NK-92 treated with Interleukin-12 subunit alpha and Interleukin-12 subunit beta, amount 100 ng/mL, for 24 hours (cell line): ENCODE measurements at regions not wholly inside any gene's neighbourhood (a gene's known extent, or its start where the extent isn't known, plus 50 kb on each side); places are given as distances from the start of the nearest gene placed in this dataset.

ENCODE experiments used
- DNase-seq: peaks from one replicate; lab custom pipeline; 2025; lab: John Stamatoyannopoulos, UW

DNA sequence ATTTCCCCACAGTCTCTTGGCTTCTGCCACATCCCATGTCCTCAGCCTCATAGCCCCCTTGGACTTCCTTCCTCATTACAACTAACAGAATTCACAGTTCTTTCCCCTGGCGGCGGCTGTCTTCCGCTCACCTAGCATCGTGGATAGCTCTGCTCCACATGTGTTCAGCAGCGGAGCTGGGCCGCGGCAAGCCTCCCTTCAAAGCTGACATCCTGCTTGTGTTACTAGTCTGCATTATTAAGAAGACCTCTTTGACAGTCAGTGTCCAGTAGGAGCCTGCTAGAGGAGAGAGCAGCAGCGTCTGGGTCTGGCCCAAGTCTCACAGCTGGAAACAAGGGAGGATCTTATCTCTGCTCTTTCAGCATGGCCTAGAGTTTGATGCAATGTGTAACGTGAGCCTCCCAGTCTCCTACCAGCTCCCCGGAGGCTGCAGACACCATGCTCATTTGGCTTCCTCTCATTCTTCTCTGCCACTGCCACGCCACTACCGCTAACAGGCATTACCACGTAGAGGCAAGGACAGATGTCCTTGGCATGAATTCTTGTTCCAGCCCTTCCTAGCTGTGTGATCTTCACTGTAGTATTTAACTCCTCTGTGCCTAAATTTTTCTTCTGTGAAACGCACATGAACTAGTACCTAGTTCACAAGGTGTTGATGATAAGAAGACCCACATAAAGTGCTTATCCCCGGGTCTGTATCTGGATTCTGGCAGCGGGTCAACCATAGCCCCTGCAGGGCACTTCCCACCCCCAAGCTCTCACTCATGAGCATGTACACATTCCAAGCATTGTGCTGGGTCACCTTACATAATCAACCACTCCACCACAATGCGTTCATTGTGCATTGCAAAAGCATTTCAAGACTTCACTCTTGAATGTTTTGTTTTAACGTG, 107.1 kb upstream of the BACH2 start:
- DNase-seq: no peak

DNA sequence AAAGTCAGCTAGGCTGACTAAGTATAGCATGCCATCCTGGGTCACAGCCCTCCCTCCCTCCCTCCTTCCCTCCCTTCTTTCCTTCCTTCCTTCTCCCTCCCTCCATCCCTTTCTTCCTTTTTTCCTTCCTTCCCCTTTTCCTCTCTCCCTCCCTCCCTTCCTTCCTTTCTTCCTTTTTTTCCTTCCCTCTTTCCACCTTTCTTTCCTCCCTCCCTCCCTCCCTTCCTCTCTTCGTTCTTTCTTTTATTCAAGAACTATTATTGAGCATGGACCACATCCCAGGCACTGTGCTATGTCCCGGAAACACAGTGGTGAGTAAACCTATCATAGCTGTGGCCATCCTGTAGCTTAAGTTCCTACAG, 106.2 kb upstream of the BACH2 start:
- no peak for DNase-seq

DNA sequence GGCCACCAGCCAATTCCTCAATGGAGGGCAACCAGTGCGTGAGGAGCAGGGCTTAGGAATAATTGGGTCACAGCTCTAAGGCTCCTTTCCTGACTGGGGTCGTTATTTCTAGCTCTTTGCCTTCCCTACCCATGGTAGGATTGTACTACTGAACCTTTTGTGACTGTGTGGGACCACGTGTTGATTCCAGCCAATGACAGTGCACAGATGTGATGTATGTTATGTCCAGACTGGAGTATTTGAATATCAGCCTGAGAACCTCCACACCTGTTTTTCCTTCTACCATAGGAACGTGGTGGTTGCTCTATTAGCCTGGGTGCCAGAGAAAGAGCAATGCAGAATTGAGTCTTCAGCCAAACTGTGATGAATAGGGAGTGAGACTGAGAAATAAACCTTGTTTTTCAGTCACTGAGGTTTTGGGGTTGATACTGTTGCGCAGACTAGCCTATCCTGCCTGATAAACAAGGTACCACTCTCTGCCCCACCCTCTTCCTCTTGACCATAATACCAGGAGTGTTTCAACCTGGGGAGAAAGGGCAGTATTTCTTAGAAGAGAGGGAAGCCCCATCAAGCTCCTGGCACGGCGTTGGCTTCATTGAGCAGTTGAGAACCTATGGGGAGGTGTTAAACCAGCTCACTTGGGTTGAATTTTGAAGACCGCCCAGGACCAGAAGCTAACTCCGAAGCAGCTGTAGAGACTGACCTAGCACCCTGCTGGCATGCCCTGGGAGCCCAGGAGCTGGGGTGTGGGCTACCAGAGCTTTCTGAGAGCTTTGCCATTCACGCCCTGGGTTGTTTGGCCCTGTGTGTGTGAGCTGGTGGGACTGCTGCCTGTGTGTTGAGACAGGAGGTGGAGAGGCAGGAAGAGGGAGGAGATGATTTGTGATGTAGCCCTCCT, 105.5 kb upstream of the BACH2 start:
- DNase-seq: peak; percentile 48

DNA sequence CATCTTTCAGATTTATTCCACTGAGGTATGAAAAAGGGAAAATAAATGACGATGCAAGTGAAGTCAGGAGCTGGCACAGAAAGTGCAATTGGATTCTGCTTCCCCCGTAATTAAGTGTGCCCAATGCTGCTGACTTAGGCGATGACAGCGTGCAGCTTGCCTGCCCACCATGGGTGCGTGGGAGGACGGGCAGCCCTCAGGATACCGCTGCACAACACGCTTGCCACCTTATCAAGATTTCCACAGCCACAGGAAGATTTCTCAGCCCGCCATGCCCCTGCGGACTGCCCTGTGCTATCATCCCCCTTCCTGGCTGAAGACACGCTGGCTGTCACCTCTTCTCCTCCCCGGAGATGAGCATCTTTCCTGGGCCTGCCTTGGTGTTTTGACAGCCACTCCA, 103.3 kb upstream of the BACH2 start:
- no peak for DNase-seq

DNA sequence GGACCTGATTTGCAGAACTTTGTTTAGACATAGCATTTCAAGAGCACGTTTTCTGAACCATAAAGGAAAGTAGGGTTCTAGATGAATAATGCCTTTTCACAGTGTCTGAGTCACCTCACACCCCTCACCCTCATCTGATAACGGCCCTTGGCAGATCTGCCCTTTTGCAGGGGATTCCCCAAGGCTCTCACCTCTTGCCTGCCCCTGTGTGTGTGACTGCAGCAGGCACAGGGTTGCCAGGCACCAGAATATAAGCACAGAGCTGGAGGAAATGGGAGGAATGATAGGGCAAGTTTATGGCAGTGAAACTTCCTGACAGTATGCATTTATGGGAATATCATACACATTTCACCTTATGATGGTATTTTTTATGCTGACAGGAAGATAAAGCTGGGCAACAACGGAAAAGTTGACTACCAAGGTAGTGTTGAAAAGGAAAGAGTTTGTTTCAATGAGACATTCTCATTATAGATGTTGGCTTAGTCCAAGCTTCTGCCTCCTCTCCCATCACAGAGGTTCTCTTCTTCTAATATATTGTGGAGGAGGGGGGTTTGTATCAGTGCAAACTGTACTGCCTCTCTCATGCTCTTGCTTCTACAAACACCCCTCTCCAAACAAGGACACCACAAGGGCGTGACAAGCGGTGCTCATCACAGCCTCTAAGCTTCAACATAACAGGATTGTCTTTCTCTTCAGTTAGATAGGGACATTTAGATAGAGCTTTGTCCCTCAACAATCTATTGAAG, 101.5 kb upstream of the BACH2 start:
- DNase-seq: peak; percentile 89

DNA sequence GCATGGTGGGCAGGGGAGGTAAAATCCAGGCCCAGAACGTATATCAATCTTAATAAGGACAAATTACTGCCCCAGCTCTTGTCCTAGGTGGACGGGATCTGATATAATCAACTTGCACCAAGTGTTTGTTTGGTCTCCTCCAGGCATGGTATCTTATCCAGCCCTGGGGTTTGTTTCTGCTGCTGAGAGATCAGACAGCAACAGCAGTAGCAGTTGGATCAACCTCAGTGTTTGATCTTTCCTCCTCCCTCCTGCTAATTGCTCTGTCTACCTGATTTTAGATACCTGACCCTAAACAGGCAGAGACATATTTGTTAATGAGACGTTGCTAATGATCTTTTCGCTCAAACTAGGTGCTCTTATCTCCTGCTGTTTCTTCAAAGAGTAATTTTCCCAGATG, 100.4 kb upstream of the BACH2 start:
- no peak for DNase-seq

DNA sequence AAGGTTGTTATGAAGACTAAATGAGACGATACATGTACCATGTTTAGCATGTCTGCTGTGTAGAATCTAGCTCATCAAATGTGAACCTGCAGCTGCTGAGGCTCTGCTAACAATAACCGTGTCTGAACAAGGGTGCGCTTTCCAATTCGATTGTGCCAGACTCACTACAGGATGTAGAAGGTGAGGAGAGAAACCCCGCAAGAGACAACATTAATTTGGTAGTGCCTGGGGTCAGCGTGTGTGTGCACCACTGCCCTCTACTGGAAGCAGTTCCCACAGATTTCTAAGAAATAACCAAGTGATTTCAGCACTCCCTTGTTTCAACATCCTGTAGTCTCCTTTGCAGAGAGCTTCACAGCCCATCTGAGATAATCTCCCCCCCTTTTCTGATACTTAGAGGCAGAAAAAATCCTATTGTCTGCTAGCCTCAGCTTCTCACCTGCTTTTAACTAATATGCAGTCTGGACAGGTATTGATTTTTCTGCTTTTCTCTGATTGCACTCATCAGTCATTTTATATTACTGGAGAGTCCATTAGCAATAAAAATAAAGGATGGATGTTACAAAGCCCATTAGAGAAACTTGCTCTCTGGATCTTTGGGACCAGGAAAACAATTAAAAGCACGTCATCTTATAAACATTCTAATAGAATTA, 96.7 kb upstream of the BACH2 start:
- peak; percentile 49 for DNase-seq

DNA sequence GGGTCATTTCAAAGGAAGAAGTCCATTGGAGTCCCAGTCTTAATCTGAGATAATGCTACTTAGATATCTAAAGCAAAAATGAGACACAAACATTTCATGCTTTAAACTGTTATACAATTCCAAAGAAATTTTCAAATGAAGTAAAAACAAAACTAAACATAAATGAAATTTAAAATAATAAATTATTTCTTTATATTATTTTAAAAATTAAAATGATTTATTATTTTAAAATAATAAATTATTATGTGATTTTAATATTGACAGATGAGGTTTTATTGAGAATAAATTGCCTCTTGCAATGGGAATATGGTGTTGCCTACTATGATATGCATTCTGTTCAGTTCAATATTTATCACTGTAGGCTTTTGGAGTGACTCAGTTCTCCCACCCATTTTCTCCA, 93.7 kb upstream of the BACH2 start:
- no peak for DNase-seq

DNA sequence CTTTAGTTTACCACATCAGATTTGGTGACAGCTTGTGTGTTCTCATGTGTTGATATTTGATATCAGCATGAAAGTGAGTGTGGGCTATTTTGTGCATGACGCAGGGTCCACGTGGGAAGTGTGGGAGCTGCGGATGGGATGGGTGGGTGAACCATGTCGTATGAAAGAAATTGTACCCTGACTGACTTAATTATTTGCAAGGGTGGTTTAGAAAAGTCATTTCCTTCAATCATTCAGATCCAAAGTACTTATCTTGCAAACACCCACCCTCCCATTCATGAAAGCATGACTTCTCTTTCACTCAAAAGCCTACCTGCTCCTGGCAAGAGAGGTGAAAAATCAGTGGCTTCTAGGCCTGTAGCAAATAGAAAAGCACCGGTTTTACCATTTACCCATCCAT, 91.8 kb upstream of the BACH2 start:
- no peak for DNase-seq

DNA sequence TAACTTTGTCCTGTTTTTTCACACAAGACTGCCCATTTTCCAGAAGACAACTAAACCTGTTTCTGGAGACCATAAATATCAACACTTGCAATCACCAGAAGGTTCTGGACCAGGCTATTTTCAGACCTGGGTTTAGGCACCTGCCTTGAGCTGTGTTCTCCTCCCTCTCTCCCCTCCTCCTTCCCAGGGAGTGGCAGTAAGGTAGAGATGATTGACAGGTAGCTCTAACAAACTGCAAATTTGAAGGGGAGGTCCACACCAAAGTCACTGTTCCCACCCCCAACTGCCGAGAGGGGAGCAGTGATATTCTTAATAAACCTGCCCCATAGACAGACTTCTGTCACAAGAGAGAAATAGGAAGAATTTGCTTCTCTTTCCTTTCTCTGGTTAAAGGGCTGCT, 91.2 kb upstream of the BACH2 start:
- no peak for DNase-seq

DNA sequence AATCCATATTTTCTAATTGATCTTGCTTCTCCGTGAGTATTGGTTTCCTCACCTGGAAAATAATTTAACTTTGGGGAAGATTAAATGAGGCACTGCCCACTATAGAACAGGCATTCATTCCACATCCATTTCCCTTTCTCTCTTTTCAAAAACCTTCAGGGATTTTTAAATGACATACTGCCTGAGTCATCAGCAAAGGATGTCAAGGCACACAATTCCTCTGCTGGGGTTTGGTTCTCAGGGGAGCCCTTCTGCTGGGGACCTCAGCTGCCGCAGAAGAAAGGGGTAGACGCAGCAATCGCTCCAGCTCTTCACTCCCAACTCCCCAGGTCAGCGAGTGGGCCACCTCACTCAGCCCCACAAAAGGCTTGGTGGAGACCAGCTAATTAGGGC, 90.7 kb upstream of the BACH2 start:
- DNase-seq: no peak

DNA sequence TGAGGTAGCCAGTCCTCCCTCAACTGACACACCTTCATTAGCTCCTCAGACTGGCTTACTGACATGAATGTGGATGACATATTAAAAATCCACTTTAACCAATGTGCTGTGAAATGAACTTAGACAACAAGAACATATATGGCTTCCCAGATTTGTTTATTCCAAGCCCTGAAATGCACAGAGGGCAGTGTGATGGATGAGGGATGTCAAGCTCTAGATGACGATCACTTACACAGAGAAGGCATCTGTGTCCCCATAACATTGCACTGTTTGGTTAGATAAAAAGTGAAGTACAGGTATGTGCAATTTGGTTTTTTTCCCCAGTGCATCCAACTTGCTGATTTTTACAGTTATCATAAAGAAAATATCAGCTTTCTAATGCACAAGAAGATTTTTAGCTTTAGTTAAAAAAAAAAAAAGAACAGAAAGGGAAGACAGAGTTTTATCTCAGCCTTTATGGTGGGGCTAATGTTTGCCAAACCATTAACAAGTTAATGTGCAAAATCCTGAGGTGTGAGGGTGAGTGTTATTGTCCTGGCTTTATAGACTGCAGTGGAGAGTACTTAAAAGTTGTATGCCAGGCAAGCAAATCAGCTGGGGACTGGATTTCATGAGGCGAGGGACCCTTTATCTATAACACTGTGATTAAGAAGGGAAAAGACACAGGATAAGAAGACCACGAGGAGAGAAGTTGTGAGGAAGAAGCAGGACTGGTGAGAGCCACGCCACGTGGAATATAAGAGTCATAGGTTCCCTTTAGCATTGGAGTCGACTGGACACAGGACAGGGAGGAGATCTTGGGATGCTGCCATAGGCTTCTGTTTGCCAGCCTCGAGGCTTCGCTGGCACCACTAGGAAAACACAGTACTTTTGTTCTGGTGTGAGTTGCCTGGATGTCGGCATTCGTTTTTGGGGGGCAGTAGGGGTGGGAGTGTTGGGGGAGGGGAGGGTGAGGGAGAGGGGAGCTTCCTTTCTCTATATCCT, 90.0 kb upstream of the BACH2 start:
- DNase-seq: no peak

DNA sequence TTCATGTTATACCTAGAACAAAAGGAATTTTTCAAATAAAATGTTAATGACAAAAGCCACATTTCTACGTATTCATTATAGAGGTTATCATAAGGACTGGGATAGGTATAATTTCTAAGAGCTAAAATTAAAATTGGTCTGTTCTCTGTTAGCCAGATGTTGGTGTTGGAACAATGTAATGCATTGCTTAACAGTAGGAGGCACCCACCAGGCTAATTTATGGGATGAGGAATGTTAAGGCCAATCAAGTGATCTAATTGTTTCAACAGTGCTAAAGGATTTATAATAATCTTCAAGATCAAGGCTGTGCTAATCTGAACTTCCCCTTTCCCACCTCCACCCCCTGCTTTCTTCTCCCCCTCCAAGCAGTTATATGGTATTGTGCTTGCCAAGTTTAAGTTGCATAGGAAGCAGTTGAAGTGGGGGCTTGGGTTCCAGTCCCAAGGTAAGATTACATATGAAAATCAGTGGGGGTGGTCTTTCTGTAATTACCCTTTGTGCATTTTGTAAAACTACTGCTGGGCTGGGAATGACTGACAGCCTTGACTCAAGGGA, 89.2 kb upstream of the BACH2 start:
- no peak for DNase-seq

DNA sequence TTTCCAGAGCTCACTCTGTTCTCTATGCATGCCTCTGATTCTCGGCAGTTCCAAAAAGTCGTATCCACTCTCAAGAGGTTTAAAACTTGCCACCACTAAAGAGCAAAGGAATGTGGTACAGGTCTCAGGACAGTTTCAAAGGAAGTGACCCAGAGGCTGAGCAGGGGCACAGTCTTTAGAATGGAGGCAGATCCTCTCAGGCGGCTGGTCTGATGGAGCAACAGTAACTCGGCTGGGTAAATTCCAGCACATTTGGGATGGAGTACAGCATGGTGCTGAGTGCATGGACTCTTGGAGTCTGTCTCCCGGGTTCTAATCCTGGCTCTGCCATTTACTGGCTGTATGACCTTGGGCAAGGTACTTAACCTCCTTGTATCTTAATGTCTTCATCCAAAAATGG, 88.1 kb upstream of the BACH2 start:
- DNase-seq: no peak

DNA sequence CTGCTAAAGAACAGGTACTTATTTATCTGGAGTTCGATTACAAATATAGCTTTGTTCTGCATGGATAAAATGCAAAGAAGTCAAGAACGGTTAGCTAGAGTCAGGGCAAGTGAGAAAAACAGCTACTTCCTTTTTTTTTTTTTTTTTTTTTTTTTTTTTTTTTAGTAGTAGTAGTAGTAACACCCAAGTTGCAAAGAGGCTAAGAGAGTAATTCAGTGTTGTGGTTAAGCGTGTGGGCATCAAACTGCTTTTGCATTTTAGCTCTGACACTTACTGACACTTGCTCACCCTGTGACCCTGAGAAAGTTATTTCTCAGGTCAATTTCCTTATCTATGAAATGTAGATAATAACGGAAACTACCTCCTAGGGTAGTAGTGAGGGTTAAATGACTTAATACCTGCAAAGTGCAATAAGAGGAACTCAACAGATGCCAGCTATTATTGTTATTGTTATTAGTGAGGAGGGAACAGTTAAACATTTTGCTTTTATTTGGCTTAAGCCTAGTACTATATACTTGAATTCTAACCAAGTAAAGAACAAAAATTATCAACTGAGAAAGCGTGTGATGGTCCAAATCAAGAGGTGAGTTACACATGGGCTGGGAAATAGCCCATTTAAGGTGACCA, 86.7 kb upstream of the BACH2 start:
- DNase-seq: peak; percentile 28

DNA sequence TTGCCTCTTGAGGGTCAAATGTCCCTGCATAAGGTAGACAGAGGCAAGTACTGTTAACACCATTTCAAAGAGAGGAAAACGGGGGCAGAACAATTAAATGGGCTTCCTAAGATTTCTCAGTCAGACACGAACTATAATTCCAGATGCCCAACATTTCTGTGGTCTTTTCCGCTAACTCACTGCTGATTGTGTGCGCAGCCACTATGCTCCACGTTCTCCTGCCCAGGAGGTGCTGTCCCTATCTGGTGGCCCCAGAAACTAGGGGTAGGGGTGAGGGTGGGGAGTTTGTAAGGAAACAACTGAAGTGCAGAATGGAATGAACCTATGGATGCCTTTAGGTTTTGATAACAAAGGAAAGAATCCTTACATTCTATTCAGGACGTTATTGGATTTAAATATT, 86.1 kb upstream of the BACH2 start:
- DNase-seq: no peak

DNA sequence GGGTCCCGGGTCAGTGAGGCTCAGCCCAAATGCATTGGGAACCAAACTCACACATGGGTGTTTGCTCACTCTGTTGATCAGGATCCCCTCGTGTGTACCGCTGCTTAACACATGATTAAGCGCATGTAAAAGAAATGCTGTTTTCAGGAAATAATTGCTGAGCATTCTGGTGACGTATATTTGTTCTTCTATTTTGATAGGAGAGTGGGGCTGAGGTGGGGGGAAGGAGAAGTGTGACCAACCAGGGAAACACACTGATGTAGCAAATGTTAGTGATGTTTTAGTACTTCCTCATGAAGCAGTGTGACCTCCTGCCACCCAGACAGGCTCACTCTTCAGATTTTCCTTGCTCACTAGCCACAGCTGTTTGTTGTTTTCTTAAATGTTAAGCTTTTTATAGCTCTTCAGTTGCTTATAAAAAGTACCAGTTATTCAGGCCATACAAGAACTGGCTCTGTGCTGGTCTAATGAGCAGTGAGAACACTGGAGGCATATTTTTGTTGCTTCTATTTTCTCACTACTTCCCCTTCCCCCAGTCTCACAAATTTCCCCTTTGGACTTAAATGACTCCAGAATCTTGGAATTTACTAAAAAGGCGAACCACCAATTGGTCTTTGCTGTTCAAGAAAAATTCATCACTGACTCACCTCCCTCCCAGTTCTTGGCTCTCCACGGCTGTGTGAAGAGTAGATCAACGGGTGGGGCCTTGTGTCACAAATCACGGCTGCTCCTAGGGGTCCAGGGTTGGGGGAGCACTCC, 79.2 kb upstream of the BACH2 start:
- no peak for DNase-seq

DNA sequence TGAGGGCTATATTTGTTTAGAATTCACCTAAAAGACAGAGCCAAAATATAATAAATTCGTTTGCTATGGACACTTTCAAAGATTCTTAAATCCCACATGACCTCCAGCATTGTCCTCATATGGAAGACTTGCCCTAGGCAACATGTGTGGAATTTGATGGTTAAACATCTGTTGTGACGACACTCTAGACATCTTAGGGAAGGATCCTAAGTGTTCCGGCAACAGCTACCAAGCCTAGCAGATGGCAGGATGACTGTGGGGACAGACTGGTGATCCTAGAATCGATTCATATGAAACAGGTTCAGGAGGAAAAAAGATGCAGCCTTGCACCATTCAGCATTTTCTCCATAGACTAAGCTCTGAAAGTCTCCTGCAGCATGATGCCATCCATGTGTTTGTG, 77.6 kb upstream of the BACH2 start:
- no peak for DNase-seq

DNA sequence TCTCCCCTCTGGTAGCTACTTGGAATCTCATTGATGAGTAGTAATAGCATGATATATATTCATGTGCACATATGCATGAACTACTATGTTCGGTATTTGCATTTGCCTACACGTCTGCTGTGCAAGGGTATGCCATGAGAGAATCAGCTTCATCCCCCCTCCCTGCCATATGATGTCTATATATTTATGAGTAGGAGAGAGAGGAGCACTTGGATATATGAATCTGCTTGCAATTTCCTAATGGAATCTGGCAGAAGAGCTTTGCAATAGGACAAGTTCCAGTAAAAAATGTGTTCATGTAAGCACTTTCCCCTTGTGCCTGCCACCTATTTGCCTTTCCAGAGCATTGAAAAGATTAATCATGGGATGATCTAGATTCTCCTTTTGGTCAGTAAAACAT, 76.2 kb upstream of the BACH2 start:
- no peak for DNase-seq
